Activated naive CD4-positive, alpha-beta T cell treated with anti-CD3 and anti-CD28 coated beads, Interleukin-2, amount 50 U/mL, for 72 hours (primary cell): ENCODE measurements at regions not wholly inside any gene's neighbourhood (a gene's known extent, or its start where the extent isn't known, plus 50 kb on each side); places are given as distances from the start of the nearest gene placed in this dataset.
"Not testable (repeated sequence)": the region's sequence is repeated elsewhere in the genome, so short reads cannot be mapped to it uniquely, and the experiment has no call there.

Experiments
- ATAC-seq, 2 donors: fragments of 150-1000 bp; cut with Tn5 transposase; 2 replicates each; pipeline ENCODE4 v1.10.0; 2021; ENCODE audit warnings: mild to moderate bottlenecking in 2 of 2, moderate library complexity in 2 of 2
- DNase-seq, 2 donors: peaks; one replicate each; pipeline ENCODE4 v3.0.0; 2021 to 2022; ENCODE audit warnings: low spot score in 2 of 2
- H3K27ac Mint-ChIP-seq, 2 donors: one replicate each; pipeline ENCODE4 v1.8.0; 2022; ENCODE audit warnings: mild to moderate bottlenecking in 2 of 2, mixed read lengths in 2 of 2
- H3K36me3 Mint-ChIP-seq, 2 donors: one replicate each; pipeline ENCODE4 v1.8.0; 2022; ENCODE audit warnings: mixed read lengths in 2 of 2
- H3K9me3 Mint-ChIP-seq, 2 donors: one replicate each; pipeline ENCODE4 v1.8.0; 2022; ENCODE audit warnings: mixed read lengths in 2 of 2

DNA sequence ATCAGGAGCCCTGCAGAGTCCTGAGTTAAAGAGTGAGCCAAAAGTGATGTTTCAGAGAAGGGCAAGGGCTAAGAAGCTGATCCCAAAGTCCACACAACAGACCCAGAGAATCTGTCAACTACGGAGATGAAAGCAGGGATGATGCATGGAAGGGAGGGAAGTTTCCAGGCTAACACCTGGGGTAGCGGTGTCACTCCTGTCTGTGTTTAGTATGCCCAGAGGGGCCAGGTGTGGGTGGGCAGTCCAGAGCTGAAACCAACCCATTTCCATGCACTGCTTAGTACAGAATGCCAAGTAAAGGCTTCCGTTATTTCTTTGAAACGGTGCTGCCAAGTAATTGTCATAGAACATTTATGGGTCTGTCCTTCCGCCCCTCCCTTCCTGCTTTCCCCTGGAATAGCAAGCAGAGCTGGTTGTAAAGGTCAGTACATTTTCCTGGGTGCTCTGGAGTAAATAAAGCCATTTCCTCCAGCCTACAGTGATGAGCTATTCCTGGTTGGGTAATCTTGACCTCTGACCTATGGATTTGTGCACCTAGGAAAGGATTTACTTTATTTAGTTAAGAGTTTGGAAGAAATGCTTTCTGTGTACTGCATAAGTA, 58.6 kb upstream of the WIPF3 start:
- ATAC-seq, H3K27ac Mint-ChIP-seq, H3K9me3 Mint-ChIP-seq, DNase-seq, H3K36me3 Mint-ChIP-seq: not testable (repeated sequence)

DNA sequence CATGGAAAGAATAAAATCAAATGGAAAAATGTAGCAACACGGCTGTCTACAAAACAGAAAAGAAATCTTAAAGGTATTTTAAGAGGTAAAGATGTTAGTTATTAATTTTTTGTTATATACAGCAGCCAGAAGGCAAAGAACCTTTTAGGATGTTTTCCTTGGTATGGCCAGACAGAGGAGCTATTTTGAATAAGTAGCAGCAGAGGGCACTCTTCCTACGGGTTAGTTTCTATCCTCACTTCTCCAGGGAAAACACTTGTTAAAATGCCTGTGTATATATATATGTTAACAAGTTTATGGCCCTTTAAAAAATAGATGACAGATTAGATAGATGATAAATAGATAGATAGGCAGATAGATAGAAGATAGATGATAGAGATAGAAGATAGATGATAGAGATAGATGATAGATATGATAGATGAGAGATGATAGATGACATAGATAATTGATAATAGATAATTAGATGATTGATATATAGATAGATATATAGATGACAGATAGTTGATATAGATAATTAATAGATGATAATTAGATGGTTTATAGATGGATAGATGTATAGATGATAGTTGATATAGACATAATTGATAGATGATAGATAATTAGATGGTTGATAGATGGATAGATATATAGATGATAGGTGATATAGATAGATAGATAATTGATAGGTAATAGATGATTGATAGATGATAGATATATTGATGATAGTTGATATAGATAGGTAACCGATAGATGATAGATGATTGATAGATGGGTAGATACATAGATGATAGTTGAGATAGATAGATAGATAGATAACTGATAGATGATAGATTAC, 57.8 kb upstream of the WIPF3 start:
- H3K36me3 Mint-ChIP-seq, result no peaks in the 10 kb centered on the region
- H3K9me3 Mint-ChIP-seq, result no peaks in the 10 kb centered on the region
- no peak overlapping the region for H3K27ac Mint-ChIP-seq
- no peak for ATAC-seq
- no peak for DNase-seq

DNA sequence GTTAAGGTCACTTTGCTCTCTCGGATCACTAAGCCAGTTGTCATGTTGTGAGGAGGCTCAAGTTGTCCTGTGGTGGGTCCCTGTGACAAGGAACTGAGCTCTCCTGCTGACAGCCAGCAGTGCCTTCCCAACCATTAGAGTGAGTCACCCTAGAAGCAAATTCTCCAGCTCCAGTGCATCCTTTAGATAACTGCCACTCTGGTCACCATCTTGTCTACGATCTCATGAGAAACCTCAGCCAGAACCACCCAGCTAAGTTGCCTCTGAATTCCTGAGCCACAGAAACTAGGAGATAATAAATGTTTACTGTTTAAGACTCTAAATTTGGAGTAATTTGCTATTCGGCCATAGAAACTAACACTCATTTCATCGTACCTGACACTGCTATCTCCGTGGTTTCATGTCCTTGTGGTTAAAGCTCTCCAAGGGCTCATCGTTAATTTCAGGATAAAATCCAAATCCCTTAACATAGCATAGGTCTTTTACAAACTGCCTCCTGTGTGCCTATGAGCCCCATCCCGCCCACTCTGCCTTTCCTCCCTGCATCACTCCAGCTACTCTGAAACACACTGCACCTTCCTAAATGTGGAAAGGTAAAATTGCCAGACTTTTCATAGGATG, 56.5 kb upstream of the WIPF3 start:
- no peaks in the 10 kb centered on the region for H3K36me3 Mint-ChIP-seq
- no peaks in the 10 kb centered on the region for H3K9me3 Mint-ChIP-seq
- no peak overlapping the region for H3K27ac Mint-ChIP-seq
- ATAC-seq (no peak), DNase-seq (no peak)

DNA sequence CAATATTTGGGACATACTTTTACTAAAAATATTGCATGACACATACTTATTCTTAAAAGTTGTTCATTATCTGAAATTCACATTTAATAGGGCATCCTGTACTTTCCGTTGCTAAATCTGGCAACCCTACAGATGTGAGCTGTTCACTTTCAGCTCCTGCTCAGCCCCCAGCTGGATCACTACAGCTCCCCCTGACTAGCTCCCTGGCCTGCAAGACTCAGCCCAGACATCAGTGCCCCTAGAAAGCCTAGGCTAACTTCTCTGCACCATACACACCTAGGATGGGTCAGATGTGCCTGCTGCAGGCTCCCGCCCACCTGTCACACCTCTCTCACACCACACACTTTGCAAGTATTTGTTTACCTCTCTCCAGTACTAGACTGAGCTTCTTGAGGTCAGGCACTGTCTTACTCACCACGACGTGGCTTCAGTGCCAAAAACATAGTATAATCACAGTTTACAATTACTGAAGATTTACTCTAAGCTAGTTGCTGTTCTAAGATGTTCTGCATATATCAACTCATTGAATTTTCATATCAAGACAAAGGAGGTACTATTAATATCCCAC, 55.9 kb upstream of the WIPF3 start:
- H3K27ac Mint-ChIP-seq, H3K9me3 Mint-ChIP-seq, DNase-seq, H3K36me3 Mint-ChIP-seq: not testable (repeated sequence)
- ATAC-seq, result peak in 1 of 2 donors; percentile 56

DNA sequence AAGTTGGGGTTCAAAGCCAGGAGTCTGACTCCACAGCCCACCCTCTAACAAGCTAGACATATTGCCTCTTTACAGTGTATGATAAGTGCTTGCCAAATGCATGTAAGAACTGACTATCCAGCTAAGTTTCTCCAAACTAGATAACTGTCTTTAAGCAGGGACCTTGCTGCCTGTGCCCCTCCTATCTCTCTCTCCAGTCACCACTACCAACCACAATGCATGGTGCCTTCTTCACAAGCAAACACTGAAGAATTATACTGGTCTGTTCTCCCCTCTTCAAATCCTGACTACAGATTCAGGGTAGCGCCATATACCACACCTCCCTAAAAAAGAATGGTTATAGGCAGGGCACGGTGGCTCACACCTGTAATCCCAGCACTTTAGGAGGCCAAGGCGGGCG, 55.3 kb upstream of the WIPF3 start:
- ATAC-seq, H3K36me3 Mint-ChIP-seq: not testable (repeated sequence)

DNA sequence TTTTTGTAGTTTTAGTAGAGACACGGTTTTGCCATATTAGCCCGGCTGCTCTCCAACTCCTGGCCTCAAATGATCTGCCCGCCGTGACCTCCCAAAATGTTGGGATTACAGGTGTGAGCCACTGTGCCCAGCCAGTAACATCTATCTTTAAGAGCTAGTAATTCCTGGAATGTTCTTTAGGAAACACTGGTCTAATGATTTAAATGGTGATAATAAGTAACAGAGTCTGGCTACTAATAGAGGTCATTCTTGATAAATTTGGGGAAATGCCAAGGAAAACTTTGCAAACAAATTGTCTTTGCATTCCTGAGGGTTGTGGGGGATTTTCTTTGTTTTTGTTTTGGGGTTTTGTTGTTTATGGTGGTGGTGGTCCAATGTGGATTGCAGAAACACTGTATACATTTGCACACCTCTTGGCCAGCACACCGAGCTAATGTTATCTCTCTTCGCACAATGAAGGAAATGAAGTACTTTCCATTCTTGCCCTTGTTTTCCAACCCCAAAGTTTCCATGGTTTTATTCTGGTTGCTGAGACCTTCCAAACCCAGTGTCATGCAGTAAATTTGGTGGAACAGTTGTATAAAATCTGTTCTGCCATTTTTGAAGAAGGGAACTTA, 51.3 kb upstream of the WIPF3 start:
- no peak overlapping the region for H3K27ac Mint-ChIP-seq
- DNase-seq, result no peak
- no peak for ATAC-seq
- H3K36me3 Mint-ChIP-seq, result no peaks in the 10 kb centered on the region
- H3K9me3 Mint-ChIP-seq, result no peaks in the 10 kb centered on the region

More for the DNA sequence above, 55.3 kb upstream of the WIPF3 start:
- H3K9me3 Mint-ChIP-seq, DNase-seq, H3K27ac Mint-ChIP-seq: not testable (repeated sequence)
